IMR-90 (cell line): ENCODE measurements at regions not wholly inside any gene's neighbourhood (a gene's known extent, or its start where the extent isn't known, plus 50 kb on each side); places are given as distances from the start of the nearest gene placed in this dataset.

Experiments used
- ATAC-seq: fragments of 200-7000 bp; cut with Tn5 transposase; 2 replicates; pipeline ENCODE4 v1.9.1; 2020; ENCODE audit warnings: low read depth, mild to moderate bottlenecking, moderate library complexity
- BruUV-seq: library from RNA; stranded (reverse); fragments of 400-500 nt; replicated peaks from 2 replicates; lab custom pipeline; 2021; lab: Mats Ljungman, UMichigan
- CTCF ChIA-PET: fragments of 300-600 bp; formaldehyde crosslinking; extraction: SDS; loops from one replicate; lab custom pipeline; 2021; ENCODE audit warnings: antibody characterized with exemption; lab: Yijun Ruan, JAX
- POLR2A ChIA-PET: fragments of 300-600 bp; sonication (Branson Sonifier 250); formaldehyde crosslinking; loops from one replicate; lab custom pipeline; 2022; ENCODE audit warnings: antibody characterized with exemption; ENCODE audit not compliant: unreplicated experiment; lab: Charles Lee
- DNase-seq: peaks from one replicate; pipeline ENCODE4 v3.0.0; 2013
- H2AFZ ChIP-seq: replicated peaks from 2 replicates; pipeline ENCODE3; 2013; ENCODE audit warnings: low read length, mild to moderate bottlenecking; ENCODE audit not compliant: poor library complexity
- H2AK5ac ChIP-seq: 2 replicates; pipeline ENCODE4 v1.6.1; 2013; ENCODE audit warnings: low read depth, low read length, inconsistent platforms
- H2AK9ac ChIP-seq: replicated peaks from 2 replicates; pipeline ENCODE3; 2013; ENCODE audit warnings: mild to moderate bottlenecking, low read depth, low read length, moderate library complexity; ENCODE audit not compliant: poor library complexity
- H2BK120ac ChIP-seq: 2 replicates; pipeline ENCODE4 v1.6.1; 2013; ENCODE audit warnings: low read depth, low read length, inconsistent platforms
- H2BK15ac ChIP-seq: 3 replicates; pipeline ENCODE4 v1.6.1; 2013; ENCODE audit warnings: low read depth, low read length, inconsistent platforms
- H2BK20ac ChIP-seq: 2 replicates; pipeline ENCODE4 v1.6.1; 2013; ENCODE audit warnings: low read depth, mild to moderate bottlenecking, inconsistent platforms, low read length, moderate library complexity
- H2BK5ac ChIP-seq: 2 replicates; pipeline ENCODE4 v1.6.1; 2013; ENCODE audit warnings: mild to moderate bottlenecking, low read depth, low read length, inconsistent platforms; ENCODE audit not compliant: poor library complexity, severe bottlenecking
- H3K14ac ChIP-seq: replicated peaks from 2 replicates; pipeline ENCODE4 v1.6.1; 2013; ENCODE audit warnings: low read depth, low read length, inconsistent platforms
- H3K18ac ChIP-seq: 2 replicates; pipeline ENCODE4 v1.6.1; 2013; ENCODE audit warnings: low read depth, low read length, control low read depth
- H3K23ac ChIP-seq: 2 replicates; pipeline ENCODE4 v1.6.1; 2013; ENCODE audit warnings: low read depth, low read length, inconsistent platforms
- H3K27ac ChIP-seq: 2 replicates; pipeline ENCODE4 v1.5.1; 2013; ENCODE audit warnings: mild to moderate bottlenecking, control low read depth, low read length; ENCODE audit not compliant: insufficient read depth
- H3K27me3 ChIP-seq: 2 replicates; pipeline ENCODE4 v1.6.1; 2013; ENCODE audit warnings: low read length; ENCODE audit not compliant: control insufficient read depth, insufficient read depth
- H3K36me3 ChIP-seq: 2 replicates; pipeline ENCODE4 v1.6.1; 2013; ENCODE audit warnings: low read length, mixed read lengths; ENCODE audit not compliant: control insufficient read depth, insufficient read depth
- H3K4ac ChIP-seq: 2 replicates; pipeline ENCODE4 v1.6.1; 2013; ENCODE audit warnings: low read depth, low read length, inconsistent platforms
- H3K4me1 ChIP-seq: 2 replicates; pipeline ENCODE4 v1.6.1; 2013; ENCODE audit warnings: low read length, mixed read lengths; ENCODE audit not compliant: control insufficient read depth, insufficient read depth
- H3K4me2 ChIP-seq: 2 replicates; pipeline ENCODE4 v1.6.1; 2013; ENCODE audit warnings: low read depth, mild to moderate bottlenecking, control low read depth, low read length, moderate library complexity
- H3K4me3 ChIP-seq: 2 replicates; pipeline ENCODE4 v1.5.1; 2013; ENCODE audit warnings: low read depth, mild to moderate bottlenecking, control low read depth, low read length, moderate library complexity; ENCODE audit not compliant: insufficient read depth
- H3K56ac ChIP-seq: 2 replicates; pipeline ENCODE4 v1.6.1; 2013; ENCODE audit warnings: low read length, inconsistent platforms; ENCODE audit not compliant: insufficient read depth; ENCODE audit errors: extremely low read depth
- H3K79me1 ChIP-seq, 2 experiments: 2 replicates each; pipeline ENCODE4 v1.6.1; 2013; ENCODE audit warnings: low read length in 2 of 2, inconsistent platforms in 1 of 2, low read depth in 1 of 2
- H3K9ac ChIP-seq: 2 replicates; pipeline ENCODE4 v1.6.1; 2013; ENCODE audit warnings: low read depth, low read length, control low read depth
- H3K9me1 ChIP-seq: 2 replicates; pipeline ENCODE4 v1.6.1; 2013; ENCODE audit warnings: low read length, inconsistent platforms; ENCODE audit not compliant: insufficient read depth
- H3K9me3 ChIP-seq: 2 replicates; pipeline ENCODE4 v1.6.1; 2013; ENCODE audit warnings: low read length; ENCODE audit not compliant: control insufficient read depth, insufficient read depth
- H4K20me1 ChIP-seq: 2 replicates; pipeline ENCODE4 v1.6.1; 2013; ENCODE audit warnings: low read length, inconsistent platforms; ENCODE audit not compliant: insufficient read depth
- H4K5ac ChIP-seq: 2 replicates; pipeline ENCODE4 v1.6.1; 2013; ENCODE audit warnings: mild to moderate bottlenecking, low read depth, low read length, control low read depth
- H4K8ac ChIP-seq, 2 experiments: 2 replicates each; pipeline ENCODE4 v1.6.1; 2013; ENCODE audit warnings: low read depth in 2 of 2, low read length in 2 of 2, control low read depth in 1 of 2, inconsistent platforms in 1 of 2
- H4K91ac ChIP-seq: 2 replicates; pipeline ENCODE4 v1.6.1; 2013; ENCODE audit warnings: low read depth, low read length, inconsistent platforms; ENCODE audit not compliant: insufficient read depth
- CHD1 ChIP-seq: IDR thresholded peaks from 2 replicates; pipeline ENCODE4 v1.6.1; 2012; ENCODE audit warnings: low read depth, low read length, improper control_type of control experiment
- MAFK ChIP-seq: IDR thresholded peaks from 2 replicates; pipeline ENCODE4 v1.6.1; 2012; ENCODE audit warnings: low read depth, low read length, improper control_type of control experiment
- NFE2L2 ChIP-seq: fragments of 150-350 bp; IDR thresholded peaks from 2 replicates; pipeline ENCODE4 v1.6.1; 2016; ENCODE audit warnings: low read depth, mild to moderate bottlenecking, low read length
- WGBS, 2 experiments: methylation state at CpG; one replicate each; pipeline versions ENCODE4 v1.1.5 to v1.1.7; 2013; ENCODE audit warnings: missing lambda C conversion rate in 2 of 2; ENCODE audit not compliant: insufficient read length in 1 of 2; ENCODE audit errors: extremely low coverage in 2 of 2; 5-methylcytosine and 5-hydroxymethylcytosine counted together
- dilution Hi-C: fragments of 300-500 bp; cut with HindIII; formaldehyde crosslinking; loops from one replicate; pipeline ENCODE4 v1.14.3; 2018; ENCODE audit warnings: low sequenced_read_pairs; ENCODE audit not compliant: unreplicated experiment
- in situ Hi-C: fragments of 300-500 bp; cut with MboI; formaldehyde crosslinking; loops from 3 replicates; pipeline ENCODE4 v1.14.3; 2019; ENCODE audit warnings: low sequenced_read_pairs, inconsistent platforms, mixed read lengths
- intact Hi-C: fragments of 100-400 bp; cut with micrococcal nuclease; formaldehyde crosslinking; loops from 2 replicates; pipeline ENCODE4 v1.10.0; 2022

DNA sequence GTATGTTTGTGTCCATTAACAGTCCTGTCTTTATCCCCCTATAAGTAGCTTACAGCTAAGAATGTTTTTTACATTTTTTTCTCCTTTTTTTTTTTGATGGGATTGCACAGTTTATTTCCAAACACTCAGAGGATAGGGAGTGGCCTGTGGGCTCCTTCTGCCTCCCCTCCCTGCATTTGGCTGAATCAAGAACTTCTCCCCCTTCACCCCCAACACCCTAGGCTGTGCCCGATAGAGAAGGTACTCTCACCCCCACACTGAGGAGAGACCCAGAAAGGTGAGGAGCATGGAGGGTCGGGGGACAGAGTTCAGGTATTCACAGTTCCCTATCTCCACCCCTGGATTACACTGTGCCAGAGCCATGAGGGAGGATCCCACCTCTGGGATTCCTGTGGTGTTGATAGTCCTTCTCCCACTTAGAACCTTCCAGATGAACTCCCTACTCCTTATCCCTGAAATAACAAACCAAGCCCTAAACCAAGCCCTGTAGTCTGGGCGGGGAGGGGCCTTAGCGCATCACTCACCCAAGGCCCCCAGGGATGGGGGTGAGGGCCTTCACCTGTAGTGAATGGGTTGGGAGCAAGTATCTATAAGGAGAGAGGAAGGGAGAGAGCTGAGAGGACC, 97.1 kb downstream of the ADAMTS15 start:
- WGBS, 2 experiments: no CpG with 5 or more reads among the region's 4 CpGs
- no peak overlapping the region; the same call in 1 of the 2 replicates for H4K5ac ChIP-seq
- no peak overlapping the region for H3K14ac ChIP-seq
- H2AK5ac ChIP-seq: no peak overlapping the region
- no peak overlapping the region for H4K8ac ChIP-seq
- H3K27ac ChIP-seq: no peak overlapping the region
- peaks cover 6% of the 10 kb centered on the region; the same call in 1 of the 2 replicates for H3K27me3 ChIP-seq
- H3K4me2 ChIP-seq: no peak overlapping the region
- H3K18ac ChIP-seq: no peak overlapping the region; the same call in 1 of the 2 replicates
- no peak for TF ChIP-seq MAFK
- TF ChIP-seq CHD1: no peak
- TF ChIP-seq NFE2L2: no peak
- dilution Hi-C loops (no loop called here), in situ Hi-C loops (no loop called here), intact Hi-C loops (no loop called here)
- no peak overlapping the region for H2BK20ac ChIP-seq
- H3K4me1 ChIP-seq: peaks cover 2% of the 10 kb centered on the region; the same call in 1 of the 2 replicates
- H4K20me1 ChIP-seq: no peaks in the 10 kb centered on the region
- no peak overlapping the region for H2BK120ac ChIP-seq
- no peak overlapping the region for H2BK5ac ChIP-seq
- no peak overlapping the region for H3K56ac ChIP-seq
- H3K4ac ChIP-seq: no peak overlapping the region
- H3K23ac ChIP-seq: no peak overlapping the region
- H3K36me3 ChIP-seq: no peaks in the 10 kb centered on the region
- H4K91ac ChIP-seq: no peak overlapping the region
- H2BK15ac ChIP-seq: no peak overlapping the region
- H2AFZ ChIP-seq: no peak overlapping the region
- no peak for DNase-seq
- H3K4me3 ChIP-seq: no peak overlapping the region
- no peaks in the 10 kb centered on the region for H3K79me1 ChIP-seq
- ChIA-PET CTCF (no interaction called here), POLR2A (no interaction called here)
- no peaks in the 10 kb centered on the region for H3K9me3 ChIP-seq
- H3K9me1 ChIP-seq: no peaks in the 10 kb centered on the region
- no TSS peak for BruUV-seq
- H2AK9ac ChIP-seq: no peak overlapping the region
- H3K9ac ChIP-seq: no peak overlapping the region
- no peak; the same call in 1 of the 2 replicates for ATAC-seq
